ENCODE measurements at regions not wholly inside any gene's neighbourhood (a gene's known extent, or its start where the extent isn't known, plus 50 kb on each side); places are given as distances from the start of the nearest gene placed in this dataset.

- in situ Hi-C loops (cut with MboI; ENCODE audit: low pct_unique_long_range_greater_than_20kb, low sequenced_read_pairs, unreplicated experiment): no loop called here
Measured at GRCh38 chr14:34212172-34212929, 249.7 kb downstream of the SPTSSA start.

GRCh38 chr14:34211732-34212131 is 250.3 kb downstream of the SPTSSA start:
- in situ Hi-C loops (cut with MboI; ENCODE audit: low pct_unique_long_range_greater_than_20kb, low sequenced_read_pairs, unreplicated experiment): no loop called here
- TF ChIP-seq CTCF (IDR thresholded peaks at IDR 0.05; ENCODE audit: extremely low read depth, insufficient read depth, missing control alignments): no peak
- no peak for DNase-seq (ENCODE audit: low spot score)

More at GRCh38 chr14:34212172-34212929, 249.7 kb downstream of the SPTSSA start:
- TF ChIP-seq CTCF (IDR thresholded peaks at IDR 0.05; ENCODE audit: extremely low read depth, insufficient read depth, missing control alignments): no peak
- no peak for DNase-seq (ENCODE audit: low spot score)

- DNase-seq (ENCODE audit: low spot score): no peak
- no peak for TF ChIP-seq CTCF (IDR thresholded peaks at IDR 0.05; ENCODE audit: extremely low read depth, insufficient read depth, missing control alignments)
- in situ Hi-C loops (cut with MboI; ENCODE audit: low pct_unique_long_range_greater_than_20kb, low sequenced_read_pairs, unreplicated experiment): no loop called here
Measured at GRCh38 chr14:34208532-34208931, 253.5 kb downstream of the SPTSSA start.

- TF ChIP-seq CTCF (IDR thresholded peaks at IDR 0.05; ENCODE audit: extremely low read depth, insufficient read depth, missing control alignments): no peak
- in situ Hi-C loops (cut with MboI; ENCODE audit: low pct_unique_long_range_greater_than_20kb, low sequenced_read_pairs, unreplicated experiment): no loop called here
- no peak for DNase-seq (ENCODE audit: low spot score)
Measured at GRCh38 chr14:34205799-34206198, 254.9 kb upstream of the EGLN3 start.

GRCh38 chr14:34204774-34205173 is 253.9 kb upstream of the EGLN3 start:
- in situ Hi-C loops (cut with MboI; ENCODE audit: low pct_unique_long_range_greater_than_20kb, low sequenced_read_pairs, unreplicated experiment): no loop called here
- no peak for TF ChIP-seq CTCF (IDR thresholded peaks at IDR 0.05; ENCODE audit: extremely low read depth, insufficient read depth, missing control alignments)
- no peak for DNase-seq (ENCODE audit: low spot score)

GRCh38 chr14:34203251-34203722 is 252.4 kb upstream of the EGLN3 start:
- no peak for TF ChIP-seq CTCF (IDR thresholded peaks at IDR 0.05; ENCODE audit: extremely low read depth, insufficient read depth, missing control alignments)
- no peak for DNase-seq (ENCODE audit: low spot score)
- in situ Hi-C loops (cut with MboI; ENCODE audit: low pct_unique_long_range_greater_than_20kb, low sequenced_read_pairs, unreplicated experiment): no loop called here
